Mesendoderm (in vitro differentiated cells): ENCODE measurements at regions not wholly inside any gene's neighbourhood (a gene's known extent, or its start where the extent isn't known, plus 50 kb on each side); places are given as distances from the start of the nearest gene placed in this dataset.

Source experiments
- DNase-seq: peaks from one replicate; pipeline ENCODE4 v3.0.0; 2013
- H2AK5ac ChIP-seq: 2 replicates; pipeline ENCODE4 v1.6.1; 2013; ENCODE audit warnings: low read length, inconsistent platforms
- H2BK120ac ChIP-seq: 2 replicates; pipeline ENCODE4 v1.6.1; 2013; ENCODE audit warnings: low read depth, mild to moderate bottlenecking, low read length, moderate library complexity, mixed read lengths
- H2BK15ac ChIP-seq: replicated peaks from 2 replicates; pipeline ENCODE4 v1.6.1; 2013; ENCODE audit warnings: low read depth, mild to moderate bottlenecking, moderate library complexity
- H2BK5ac ChIP-seq: 2 replicates; pipeline ENCODE4 v1.6.1; 2013; ENCODE audit warnings: low read length, inconsistent platforms
- H3K18ac ChIP-seq: 2 replicates; pipeline ENCODE4 v1.6.1; 2013; ENCODE audit warnings: mild to moderate bottlenecking, low read length, mixed read lengths
- H3K23ac ChIP-seq: one replicate; pipeline ENCODE4 v1.6.1; 2013; ENCODE audit warnings: low read length
- H3K27ac ChIP-seq: 2 replicates; pipeline ENCODE4 v1.5.1; 2013; ENCODE audit warnings: low read depth, mild to moderate bottlenecking, inconsistent platforms, low read length, moderate library complexity
- H3K27me3 ChIP-seq: 2 replicates; pipeline ENCODE4 v1.6.1; 2013; ENCODE audit warnings: low read length, control low read depth, mild to moderate bottlenecking, inconsistent platforms; ENCODE audit not compliant: insufficient read depth, poor library complexity
- H3K36me3 ChIP-seq: 2 replicates; pipeline ENCODE4 v1.6.1; 2013; ENCODE audit warnings: low read length, inconsistent platforms; ENCODE audit not compliant: control insufficient read depth, insufficient read depth
- H3K4ac ChIP-seq: one replicate; pipeline ENCODE4 v1.6.1; 2013; ENCODE audit warnings: low read depth, mild to moderate bottlenecking, low read length, moderate library complexity
- H3K4me1 ChIP-seq: 2 replicates; pipeline ENCODE4 v1.6.1; 2013; ENCODE audit warnings: low read depth, low read length, inconsistent platforms; ENCODE audit not compliant: control insufficient read depth
- H3K4me2 ChIP-seq: 2 replicates; pipeline ENCODE4 v1.6.1; 2013; ENCODE audit warnings: low read length
- H3K4me3 ChIP-seq: 2 replicates; pipeline ENCODE4 v1.5.1; 2013; ENCODE audit warnings: mild to moderate bottlenecking, low read length
- H3K56ac ChIP-seq: one replicate; pipeline ENCODE4 v1.6.1; 2013; ENCODE audit warnings: low read length
- H3K79me1 ChIP-seq: 2 replicates; pipeline ENCODE4 v1.6.1; 2013; ENCODE audit warnings: low read length, inconsistent platforms
- H3K79me2 ChIP-seq: 2 replicates; pipeline ENCODE4 v1.6.1; 2013; ENCODE audit warnings: mild to moderate bottlenecking, low read length; ENCODE audit not compliant: control insufficient read depth, insufficient read depth
- H3K9ac ChIP-seq: 2 replicates; pipeline ENCODE4 v1.6.1; 2013; ENCODE audit warnings: low read length, inconsistent platforms
- H4K5ac ChIP-seq: one replicate; pipeline ENCODE4 v1.6.1; 2013; ENCODE audit warnings: low read length
- H4K8ac ChIP-seq: one replicate; pipeline ENCODE4 v1.6.1; 2013; ENCODE audit warnings: low read depth, mild to moderate bottlenecking, control low read depth, low read length, moderate library complexity
- WGBS: extraction: QIAGEN DNeasy Blood & Tissue Kit; methylation state at CpG from one replicate; pipeline ENCODE4 v1.1.7; 2013; ENCODE audit warnings: low lambda C conversion rate, missing lambda C conversion rate; ENCODE audit not compliant: insufficient coverage; ENCODE audit errors: extremely low coverage; 5-methylcytosine and 5-hydroxymethylcytosine counted together

DNA sequence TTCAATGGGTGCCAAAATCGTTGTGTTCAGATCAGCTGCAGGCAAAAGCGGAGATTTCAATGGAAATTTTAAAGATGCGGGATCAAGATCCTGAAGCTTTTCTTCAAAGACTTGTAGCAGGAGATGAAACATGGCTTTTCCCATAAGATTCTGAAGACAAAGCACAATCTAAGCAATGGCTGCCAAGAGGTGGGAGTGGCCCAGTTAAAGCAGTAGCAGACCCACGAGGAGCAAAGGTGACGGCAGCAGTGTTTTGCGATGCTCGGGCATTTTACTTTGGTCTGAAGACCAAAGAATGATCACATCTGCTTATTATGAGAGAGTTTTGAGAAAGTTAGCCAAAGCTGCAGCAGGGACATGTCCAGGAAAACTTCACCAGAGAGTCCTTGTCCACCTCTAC lies 222.9 kb downstream of the DSC3 start:
- Histone ChIP-seq H3K18ac (no peak overlapping the region), H3K27ac (no peak overlapping the region), H3K4me2 (no peak overlapping the region), H3K36me3 (no peaks in the 10 kb centered on the region), H4K5ac (no peak overlapping the region), H3K79me2 (no peaks in the 10 kb centered on the region), H3K4me1 (no peaks in the 10 kb centered on the region), H2BK5ac (no peak overlapping the region), H2BK120ac (no peak overlapping the region), H3K4me3 (no peak overlapping the region), H3K9ac (no peak overlapping the region), H2BK15ac (no peak overlapping the region), H3K27me3 (no peaks in the 10 kb centered on the region), H2AK5ac (no peak overlapping the region), H3K56ac (no peak overlapping the region), H4K8ac (no peak overlapping the region), H3K79me1 (no peaks in the 10 kb centered on the region), H3K4ac (no peak overlapping the region), H3K23ac (no peak overlapping the region)
- no CpG with 5 or more reads among the region's 7 CpGs for WGBS
- no peak for DNase-seq

DNA sequence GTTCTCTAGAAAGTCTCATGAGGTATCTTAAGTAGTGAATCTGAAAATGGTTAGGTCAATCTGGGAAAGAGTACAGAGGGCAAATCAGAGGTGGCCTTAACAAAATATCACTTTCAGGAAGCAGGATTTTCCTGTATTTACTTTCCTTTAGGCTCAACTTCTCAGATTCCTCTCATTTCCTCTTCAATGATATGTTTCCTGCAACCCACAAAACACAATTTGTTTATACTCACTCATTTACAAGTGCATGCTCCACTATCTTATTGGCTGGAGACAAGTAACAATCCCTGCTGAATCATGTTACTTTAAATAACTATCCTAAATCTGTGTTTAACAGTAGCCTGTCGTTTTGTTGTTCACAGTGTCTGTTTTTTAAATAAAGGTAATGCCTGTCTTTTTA lies 228.1 kb downstream of the DSC3 start:
- H4K8ac ChIP-seq = no peak overlapping the region
- H3K4me1 ChIP-seq = peaks cover 2% of the 10 kb centered on the region
- H3K27ac ChIP-seq = no peak overlapping the region
- H4K5ac ChIP-seq = no peak overlapping the region
- no peak overlapping the region for H3K4me3 ChIP-seq
- H3K27me3 ChIP-seq = no peaks in the 10 kb centered on the region
- H3K18ac ChIP-seq = no peak overlapping the region
- no peak overlapping the region for H2BK120ac ChIP-seq
- H2AK5ac ChIP-seq = no peak overlapping the region
- H3K4ac ChIP-seq = no peak overlapping the region
- H2BK15ac ChIP-seq = no peak overlapping the region
- H3K4me2 ChIP-seq = no peak overlapping the region
- H3K79me1 ChIP-seq = no peaks in the 10 kb centered on the region
- no peak overlapping the region for H3K23ac ChIP-seq
- no peaks in the 10 kb centered on the region for H3K36me3 ChIP-seq
- H3K79me2 ChIP-seq = no peaks in the 10 kb centered on the region
- H2BK5ac ChIP-seq = no peak overlapping the region
- no CpG with 5 or more reads among the region's 1 CpG for whole genome bisulfite sequencing
- no peak for DNase-seq
- H3K9ac ChIP-seq = no peak overlapping the region
- H3K56ac ChIP-seq = no peak overlapping the region

DNA sequence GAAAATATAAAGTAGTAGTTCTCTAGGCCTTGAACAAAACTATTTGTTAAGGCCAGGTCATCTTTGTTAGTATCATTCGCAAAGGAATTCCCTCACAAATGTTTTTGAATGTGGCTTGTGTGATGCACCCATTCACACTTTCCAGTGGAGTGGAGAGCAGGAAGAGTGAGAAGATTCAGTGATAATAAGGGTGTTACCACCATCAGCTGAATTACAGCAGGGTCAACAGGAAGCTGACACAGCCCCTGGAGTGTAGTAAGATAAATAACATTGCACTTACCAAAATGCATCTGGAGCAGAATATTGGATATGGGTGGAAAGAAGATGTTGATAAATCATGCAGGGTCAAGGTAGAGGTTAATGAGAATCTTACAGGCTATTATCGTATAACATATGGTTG lies 231.0 kb downstream of the DSC3 start:
- H3K27me3 ChIP-seq = no peaks in the 10 kb centered on the region
- H2BK5ac ChIP-seq = no peak overlapping the region
- H4K8ac ChIP-seq = peak overlapping the region; percentile 76
- H3K4ac ChIP-seq = no peak overlapping the region
- H2BK15ac ChIP-seq = no peak overlapping the region
- no peak overlapping the region for H3K4me3 ChIP-seq
- no peak overlapping the region for H2AK5ac ChIP-seq
- no peak overlapping the region for H3K27ac ChIP-seq
- H3K4me2 ChIP-seq = no peak overlapping the region
- no peak overlapping the region for H3K56ac ChIP-seq
- peaks cover 2% of the 10 kb centered on the region for H3K4me1 ChIP-seq
- WGBS = no CpG with 5 or more reads among the region's 2 CpGs
- no peaks in the 10 kb centered on the region for H3K36me3 ChIP-seq
- no peak overlapping the region for H2BK120ac ChIP-seq
- no peaks in the 10 kb centered on the region for H3K79me2 ChIP-seq
- H3K18ac ChIP-seq = peak overlapping the region; percentile 94
- DNase-seq = peak; percentile 74
- no peaks in the 10 kb centered on the region for H3K79me1 ChIP-seq
- H3K9ac ChIP-seq = no peak overlapping the region
- no peak overlapping the region for H3K23ac ChIP-seq
- no peak overlapping the region for H4K5ac ChIP-seq

DNA sequence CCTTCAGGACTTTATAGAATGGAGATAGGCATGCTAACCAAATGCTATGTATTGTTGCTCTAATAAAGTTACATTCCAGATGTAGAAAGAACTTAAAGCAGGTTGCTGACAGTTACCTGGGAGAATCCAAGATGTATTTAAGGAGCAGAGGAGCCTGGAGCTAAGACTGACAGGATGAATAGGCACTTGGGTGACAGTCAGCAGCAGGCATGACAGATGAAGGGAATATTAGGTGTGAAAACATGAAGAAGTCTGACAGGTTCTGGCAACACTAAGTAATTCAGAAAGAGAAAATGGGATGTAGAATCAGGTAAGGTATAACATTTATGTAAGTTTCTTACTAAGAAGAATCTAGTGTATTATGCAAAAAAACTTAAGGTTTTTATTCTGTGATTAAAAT lies 232.0 kb downstream of the DSC3 start:
- peak; percentile 14 for DNase-seq
- Histone ChIP-seq H2BK120ac (no peak overlapping the region), H3K27ac (no peak overlapping the region), H3K27me3 (no peaks in the 10 kb centered on the region), H3K79me2 (no peaks in the 10 kb centered on the region), H3K18ac (no peak overlapping the region), H3K4me3 (no peak overlapping the region), H2BK5ac (peak overlapping the region; percentile 82), H3K4me2 (no peak overlapping the region), H3K79me1 (no peaks in the 10 kb centered on the region), H2BK15ac (no peak overlapping the region), H2AK5ac (no peak overlapping the region), H4K5ac (no peak overlapping the region), H3K36me3 (no peaks in the 10 kb centered on the region), H3K56ac (no peak overlapping the region), H3K23ac (no peak overlapping the region), H3K4ac (no peak overlapping the region), H3K9ac (no peak overlapping the region), H4K8ac (no peak overlapping the region), H3K4me1 (peaks cover 2% of the 10 kb centered on the region)

DNA sequence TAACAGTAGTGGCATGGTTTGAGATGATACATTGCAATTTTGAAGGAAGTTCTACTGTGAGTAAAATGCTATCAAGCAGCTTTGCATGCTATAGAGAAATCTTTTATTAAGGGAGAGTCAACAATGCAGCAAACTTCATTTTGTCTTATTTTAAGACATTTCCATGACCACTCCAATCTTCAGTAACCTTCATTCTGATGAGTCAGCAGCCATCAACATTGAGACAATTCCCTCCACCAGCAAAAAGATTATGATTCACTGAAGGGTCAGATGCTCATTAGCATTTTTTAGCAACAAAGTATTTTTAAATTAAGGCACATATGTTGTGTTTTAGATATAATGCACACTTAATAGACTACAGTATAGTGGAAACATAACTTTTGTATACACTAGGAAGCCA lies 235.7 kb downstream of the DSC3 start:
- Histone ChIP-seq H3K27me3 (no peaks in the 10 kb centered on the region), H2BK15ac (no peak overlapping the region)

DNA sequence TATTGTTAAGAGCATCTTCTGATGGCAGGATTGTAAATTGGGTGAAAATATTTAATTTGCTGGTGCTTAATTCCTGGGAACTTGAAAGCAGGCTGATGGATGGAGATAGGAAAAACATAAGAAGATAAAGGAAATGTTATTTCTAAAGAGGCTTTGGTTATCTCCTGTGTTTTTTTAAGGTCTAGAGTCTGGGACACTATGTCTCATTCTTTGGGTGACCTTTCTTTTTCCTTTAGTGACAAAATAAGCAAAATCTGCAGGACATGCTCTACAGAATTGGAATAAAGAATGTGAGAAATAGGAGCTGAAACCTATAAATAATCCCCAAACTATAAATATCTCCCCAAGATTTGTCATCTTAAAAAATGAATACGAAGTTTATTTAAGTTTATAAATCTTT lies 241.7 kb downstream of the DSC3 start:
- Histone ChIP-seq H2BK5ac (no peak overlapping the region), H3K36me3 (no peaks in the 10 kb centered on the region), H2BK120ac (no peak overlapping the region), H3K79me2 (no peaks in the 10 kb centered on the region), H3K79me1 (no peaks in the 10 kb centered on the region), H4K5ac (no peak overlapping the region), H3K27me3 (no peaks in the 10 kb centered on the region), H3K56ac (no peak overlapping the region), H3K4ac (no peak overlapping the region), H3K23ac (no peak overlapping the region), H4K8ac (no peak overlapping the region), H3K27ac (no peak overlapping the region), H2BK15ac (no peak overlapping the region), H3K9ac (no peak overlapping the region), H2AK5ac (no peak overlapping the region), H3K4me3 (no peak overlapping the region), H3K18ac (no peak overlapping the region), H3K4me2 (no peak overlapping the region), H3K4me1 (no peaks in the 10 kb centered on the region)
- DNase-seq = no peak
- no CpG with 5 or more reads among the region's 1 CpG for WGBS

More for the DNA sequence above, 235.7 kb downstream of the DSC3 start:
- no peak overlapping the region for H3K4me2 ChIP-seq
- no peak overlapping the region for H3K23ac ChIP-seq
- H3K27ac ChIP-seq = no peak overlapping the region
- no peak overlapping the region for H2AK5ac ChIP-seq
- H3K4me1 ChIP-seq = peaks cover 2% of the 10 kb centered on the region
- H4K5ac ChIP-seq = no peak overlapping the region
- no peak overlapping the region for H2BK120ac ChIP-seq
- no peak overlapping the region for H3K4me3 ChIP-seq
- H3K56ac ChIP-seq = no peak overlapping the region
- no peak overlapping the region for H3K18ac ChIP-seq
- no peak for DNase-seq
- H4K8ac ChIP-seq = no peak overlapping the region
- H3K36me3 ChIP-seq = no peaks in the 10 kb centered on the region
- H3K79me1 ChIP-seq = no peaks in the 10 kb centered on the region
- H3K9ac ChIP-seq = no peak overlapping the region
- no peaks in the 10 kb centered on the region for H3K79me2 ChIP-seq
- no peak overlapping the region for H2BK5ac ChIP-seq
- H3K4ac ChIP-seq = no peak overlapping the region
